GM18507 (cell line): ENCODE measurements at regions not wholly inside any gene's neighbourhood (a gene's known extent, or its start where the extent isn't known, plus 50 kb on each side); places are given as distances from the start of the nearest gene placed in this dataset.
"Not testable (repeated sequence)": the region's sequence is repeated elsewhere in the genome, so short reads cannot be mapped to it uniquely, and the experiment has no call there.

Source experiments
- DNase-seq: peaks from one replicate; pipeline ENCODE4 v3.0.0; 2011; ENCODE audit warnings: low read depth; ENCODE audit not compliant: insufficient read length; ENCODE audit errors: extremely low spot score
- FAIRE-seq: peaks from 2 replicates; lab custom pipeline; 2011; peaks lifted over from hg19 to GRCh38; lab: Jason Lieb, UNC

DNA sequence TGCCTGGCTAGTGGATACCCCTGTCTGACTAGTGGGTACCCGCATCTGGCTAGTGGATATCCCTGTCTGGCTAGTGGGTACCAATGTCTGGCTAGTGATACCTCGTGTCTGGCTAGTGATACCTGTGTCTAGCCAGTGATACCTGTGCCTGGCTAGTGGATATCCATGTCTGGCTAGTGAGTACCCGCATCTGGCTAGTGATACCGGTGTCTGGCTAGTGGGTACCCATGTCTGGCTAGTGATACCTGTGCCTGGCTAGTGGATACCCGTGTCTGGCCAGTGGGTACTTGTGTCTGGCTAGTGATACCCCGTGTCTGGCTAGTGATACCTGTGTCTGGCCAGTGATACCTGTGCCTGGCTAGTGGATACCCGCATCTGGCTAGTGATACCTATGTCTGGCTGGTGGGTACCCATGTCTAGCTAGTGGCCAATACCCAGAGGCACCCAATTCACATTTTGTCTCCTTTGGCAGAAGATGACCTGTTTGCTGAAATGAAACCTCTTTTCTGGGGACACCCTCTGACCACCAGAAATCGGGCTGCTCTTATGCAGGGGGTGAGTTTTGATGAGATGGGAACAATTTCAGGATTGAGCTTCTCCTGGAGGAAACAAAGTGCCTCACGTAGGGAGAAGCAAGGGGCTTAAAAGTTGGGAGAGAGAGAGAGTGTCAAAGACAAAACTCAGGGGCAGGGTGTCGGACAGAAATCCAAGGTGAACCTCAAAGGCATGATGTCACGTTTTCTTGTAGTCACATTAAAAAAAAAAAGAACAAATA lies 63.4 kb downstream of the SMIM38 start:
- no peak for FAIRE-seq

GRCh38 chr11:69219991-69220390 lies 64.3 kb downstream of the SMIM38 start:
- no peak for FAIRE-seq
- no peak for DNase-seq

More for the DNA sequence above, 63.4 kb downstream of the SMIM38 start:
- DNase-seq = no peak

DNA sequence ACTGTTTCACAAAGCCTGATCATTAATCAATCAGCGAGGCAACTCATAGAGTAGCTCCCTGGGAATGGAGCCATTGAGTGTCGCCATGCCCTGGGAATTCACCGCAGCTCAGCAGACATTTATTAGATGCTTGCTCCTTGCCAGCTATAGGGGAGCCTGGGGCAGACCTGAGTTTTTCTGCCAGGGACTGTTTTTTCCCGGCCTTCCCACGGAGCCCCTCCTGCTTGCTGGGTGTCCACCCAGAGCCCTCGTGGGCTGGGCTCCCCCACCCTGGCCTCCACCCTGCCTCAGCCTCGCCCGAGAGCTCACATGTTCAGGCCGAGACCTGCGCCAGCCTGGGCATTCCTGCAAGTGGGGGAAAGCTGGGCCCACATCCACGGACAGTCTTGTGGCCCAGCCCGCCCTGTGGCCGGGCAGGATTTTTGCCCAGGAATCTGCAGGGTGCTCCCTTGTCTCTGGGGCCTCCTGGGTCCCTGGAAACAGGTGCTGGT lies 64.9 kb downstream of the SMIM38 start:
- DNase-seq = no peak
- FAIRE-seq = no peak

DNA sequence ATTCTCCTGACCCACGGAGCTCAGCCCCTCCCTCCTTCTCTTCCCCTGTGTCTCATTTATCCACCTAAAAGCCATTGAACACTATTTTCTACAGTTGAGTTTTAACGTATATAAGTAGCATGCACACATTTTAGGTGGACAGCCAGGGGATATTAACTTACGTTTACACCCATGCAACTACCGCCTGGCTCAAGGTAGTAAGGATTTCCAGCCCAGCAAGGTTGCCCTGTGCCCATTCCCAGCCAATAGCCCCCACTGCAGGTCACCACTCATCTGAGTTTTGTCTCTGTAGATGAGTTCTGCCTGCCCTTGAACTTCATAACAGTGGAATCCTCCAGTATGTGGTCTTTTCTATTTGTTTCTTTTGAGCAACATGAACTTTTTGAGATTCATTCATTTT lies 65.4 kb downstream of the SMIM38 start:
- no peak for FAIRE-seq
- no peak for DNase-seq

GRCh38 chr11:69221636-69222035 lies 65.9 kb downstream of the SMIM38 start:
- DNase-seq, FAIRE-seq: not testable (repeated sequence)

- FAIRE-seq (no peak), DNase-seq (no peak)
Observed at GRCh38 chr11:69227271-69227670, 66.7 kb upstream of the MYEOV start.

DNA sequence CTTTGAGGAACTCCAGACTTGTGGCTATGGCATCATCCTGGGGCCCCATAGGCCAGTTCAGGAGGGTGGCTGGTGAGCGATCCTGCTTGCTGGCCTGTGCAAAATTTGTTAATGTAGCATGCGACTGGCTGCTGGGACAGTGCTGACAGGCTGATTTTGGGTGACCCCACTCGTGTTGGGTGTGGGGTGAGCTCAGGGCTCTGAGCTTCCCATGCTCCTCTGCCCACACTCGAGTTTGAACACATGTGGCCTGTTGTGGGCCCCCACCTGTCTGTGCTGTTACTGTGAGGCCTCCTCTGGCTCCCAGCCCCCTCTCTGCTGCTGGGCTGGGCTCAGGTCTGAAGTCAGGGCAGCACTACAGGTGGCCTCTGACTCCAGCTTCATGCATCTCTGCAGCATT lies 64.4 kb upstream of the MYEOV start:
- DNase-seq = no peak
- FAIRE-seq = no peak

GRCh38 chr11:69230856-69231425 lies 63.0 kb upstream of the MYEOV start:
- no peak for DNase-seq
- FAIRE-seq = no peak

GRCh38 chr11:69231466-69232018 lies 62.4 kb upstream of the MYEOV start:
- FAIRE-seq = no peak
- no peak for DNase-seq

DNA sequence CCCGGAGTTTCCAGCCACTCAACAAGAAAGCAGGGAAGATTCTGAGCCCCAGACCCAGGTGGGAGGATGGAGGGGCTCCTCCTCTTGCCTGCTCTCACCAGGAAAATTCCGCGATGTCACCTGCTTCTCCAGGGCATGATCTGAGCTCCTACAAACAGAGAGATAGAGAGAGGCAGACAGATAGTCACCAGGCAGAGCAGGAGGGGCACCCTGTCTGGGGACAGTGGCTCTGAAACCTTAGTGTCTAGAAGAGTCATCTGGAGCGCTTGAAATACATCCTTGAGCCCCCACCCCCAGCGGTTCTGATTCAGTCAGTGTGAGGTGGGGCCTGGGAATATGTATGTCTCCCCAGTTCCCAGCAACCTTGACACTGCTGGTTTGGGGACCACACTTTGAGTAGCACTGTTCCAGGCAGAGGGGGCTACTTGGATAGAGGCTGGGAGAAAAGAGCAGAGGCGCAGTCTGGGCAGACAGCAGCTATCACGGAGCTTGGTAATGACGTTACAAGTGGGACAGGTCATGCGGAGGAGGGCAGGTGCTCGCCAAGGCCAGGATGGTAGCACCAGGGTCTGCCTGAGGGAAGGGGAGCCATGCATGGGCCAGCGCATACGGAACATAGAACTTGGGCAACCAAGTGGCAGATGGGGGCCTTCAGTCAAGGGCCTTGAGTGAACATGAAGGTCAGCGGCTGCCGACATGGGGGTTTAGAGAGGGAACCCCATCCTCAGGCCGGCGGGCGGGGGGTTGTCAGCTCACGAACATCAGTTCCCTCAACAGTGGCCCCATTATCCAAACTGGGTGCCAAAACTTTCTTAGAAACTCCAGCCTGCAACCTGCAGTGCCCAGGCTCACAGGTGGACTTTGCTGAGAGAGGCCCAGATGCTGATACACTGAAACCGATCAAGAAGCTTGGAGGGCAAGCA lies 60.9 kb upstream of the MYEOV start:
- DNase-seq (no peak), FAIRE-seq (no peak)

- DNase-seq (no peak), FAIRE-seq (no peak)
Observed at GRCh38 chr11:69233744-69234570, 60.0 kb upstream of the MYEOV start.

- DNase-seq (no peak), FAIRE-seq (no peak)
Observed at GRCh38 chr11:69234740-69235710, 58.9 kb upstream of the MYEOV start.

DNA sequence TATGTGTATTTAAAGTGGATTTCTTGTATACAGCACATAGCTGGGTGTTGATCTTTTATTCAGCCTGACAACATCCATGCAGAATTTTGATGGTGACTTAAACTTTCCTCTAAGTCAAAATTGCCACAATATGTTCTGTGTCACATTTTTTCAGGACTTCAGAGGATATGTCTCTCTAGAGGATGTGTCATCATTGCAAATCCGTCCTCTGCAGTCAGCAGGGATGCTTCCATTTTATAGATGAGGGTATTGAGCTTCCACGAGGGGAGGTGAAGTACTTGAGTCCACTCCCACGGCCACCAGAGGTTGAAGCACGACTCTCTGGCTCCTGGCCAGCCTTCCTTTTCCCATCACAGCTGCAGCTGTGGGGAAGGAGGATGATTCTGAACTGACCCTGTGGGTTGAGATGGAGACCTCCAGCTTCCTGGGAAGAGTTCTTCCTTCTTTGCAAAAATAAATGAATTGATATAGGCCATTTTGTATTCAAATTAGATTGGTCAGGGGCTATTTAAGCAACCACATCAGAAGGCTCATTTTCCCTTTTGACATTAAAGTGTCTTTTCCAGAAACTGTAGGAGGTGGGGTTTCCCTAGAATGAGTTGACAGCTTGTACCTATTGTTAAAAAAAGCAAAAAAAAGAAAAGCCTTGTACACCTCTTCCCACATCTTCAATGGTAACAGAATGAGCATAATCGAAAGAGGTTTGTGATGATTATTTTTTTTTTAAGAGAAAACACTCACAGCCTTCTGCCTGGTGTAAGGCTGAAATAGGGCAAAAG lies 55.2 kb upstream of the MYEOV start:
- DNase-seq (no peak), FAIRE-seq (no peak)

DNA sequence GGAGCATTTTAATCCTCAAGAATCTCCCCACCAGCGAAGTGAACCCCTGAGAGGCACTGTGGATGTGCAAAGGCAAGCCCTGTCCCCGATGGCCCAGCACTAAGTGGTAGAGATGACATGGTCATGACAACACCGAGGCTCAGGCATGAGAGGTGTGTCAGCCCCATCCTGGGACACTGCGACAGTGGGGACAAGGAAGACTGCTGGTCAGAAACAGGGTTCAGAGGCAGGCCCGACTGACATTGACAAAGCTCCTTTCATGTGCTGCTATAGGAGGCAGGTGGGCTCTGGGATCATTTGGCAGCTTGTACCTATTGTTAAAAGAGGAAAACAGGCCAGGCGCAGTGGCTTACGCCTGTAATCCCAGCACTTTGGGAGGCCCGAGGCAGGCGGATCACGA lies 54.3 kb upstream of the MYEOV start:
- DNase-seq = no peak
- no peak for FAIRE-seq

DNA sequence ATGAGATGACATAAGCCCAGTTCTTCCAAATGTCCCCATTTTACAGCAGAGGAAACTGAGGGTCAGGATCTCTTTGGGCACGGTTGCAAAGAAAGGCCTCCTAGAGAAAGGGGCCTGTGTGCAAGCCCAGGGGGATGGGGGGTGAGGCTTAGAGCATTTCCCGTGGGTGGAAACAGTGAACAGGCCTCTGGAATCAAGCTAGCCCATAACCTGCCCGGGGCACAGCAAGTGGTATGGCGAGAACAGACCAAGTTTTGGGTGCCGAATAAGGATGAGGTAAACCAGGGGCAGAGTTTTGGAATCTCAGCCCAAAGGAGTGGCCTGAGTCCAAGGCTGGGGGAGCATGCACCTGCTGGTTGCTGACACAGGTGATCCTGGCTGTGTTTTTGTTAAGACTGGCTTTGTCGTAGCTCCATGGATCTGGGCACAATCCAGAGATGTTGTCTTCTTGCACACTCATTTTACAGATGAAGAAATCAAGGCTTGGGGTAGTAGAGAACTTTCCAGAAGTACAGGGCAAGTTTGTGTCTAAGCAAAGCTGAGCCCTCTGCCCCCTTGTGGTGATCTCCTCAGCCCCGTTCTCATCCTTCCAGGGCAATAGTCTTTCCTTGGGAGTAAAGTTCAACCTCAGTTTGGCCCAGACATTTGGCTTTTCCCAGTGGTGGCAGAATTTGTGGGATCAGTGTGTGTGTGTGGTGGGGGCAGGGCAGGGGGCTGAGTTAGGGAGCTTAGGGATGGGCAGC lies 53.5 kb upstream of the MYEOV start:
- FAIRE-seq (no peak), DNase-seq (no peak)

- DNase-seq = no peak
- no peak for FAIRE-seq
Observed at GRCh38 chr11:69241075-69241740, 52.7 kb upstream of the MYEOV start.
